HG03575 (cell line): ENCODE measurements at regions not wholly inside any gene's neighbourhood (a gene's known extent, or its start where the extent isn't known, plus 50 kb on each side); places are given as distances from the start of the nearest gene placed in this dataset.

Experiments
- ATAC-seq: cut with Tn5 transposase; IDR thresholded peaks from one replicate; pipeline ENCODE4 v1.9.1; 2021; ENCODE audit not compliant: unreplicated experiment, insufficient number of reproducible peaks, low FRiP score; ENCODE audit errors: extremely low read depth

DNA sequence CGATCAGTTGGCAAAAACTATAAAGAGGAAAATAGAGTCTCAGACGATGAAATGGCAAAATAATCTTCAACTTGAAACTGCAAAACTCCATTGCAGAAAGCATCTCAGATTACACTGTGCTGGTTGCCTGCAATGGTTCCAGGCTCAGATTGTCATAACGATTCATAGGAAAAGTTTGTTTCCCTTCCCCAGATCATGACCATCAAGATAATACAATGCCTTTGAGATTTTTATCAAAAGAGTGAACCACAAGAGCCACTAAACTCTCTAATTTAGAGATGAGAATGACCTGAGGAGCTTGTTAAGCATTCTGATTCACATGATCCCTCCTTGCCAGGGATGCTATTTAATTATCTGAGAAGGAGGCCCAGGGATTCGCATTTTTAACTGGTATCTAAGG is 52.6 kb upstream of the ITGA1 start:
- ATAC-seq: no peak
